Left lung (tissue), 4 donors: ENCODE measurements at regions not wholly inside any gene's neighbourhood (a gene's known extent, or its start where the extent isn't known, plus 50 kb on each side); places are given as distances from the start of the nearest gene placed in this dataset.
A peak's percentile ranks its signal among the peaks of the same experiment; 100 is the strongest.

Source experiments
- ATAC-seq: fragments of 200-7000 bp; cut with Tn5 transposase; one replicate; pipeline ENCODE4 v1.9.1; 2020; ENCODE audit warnings: moderate library complexity
- DNase-seq, 4 donors: peaks; one replicate each; pipeline ENCODE4 v3.0.0-alpha.2; 2013 to 2020
- H3K27ac ChIP-seq, 2 donors: fragments of 200-600 bp; sonication (generic) in 1 of 2; one replicate each; pipeline versions ENCODE4 v1.5.0 to v1.8.0; 2020 to 2021
- H3K27me3 ChIP-seq, 2 donors: fragments of 200-600 bp; sonication (generic) in 1 of 2; one replicate each; pipeline versions ENCODE4 v1.5.0 to v1.8.0; 2020 to 2021
- H3K36me3 ChIP-seq, 2 donors: fragments of 200-600 bp; sonication (generic) in 1 of 2; one replicate each; pipeline versions ENCODE4 v1.5.0 to v1.8.0; 2020 to 2021
- H3K4me1 ChIP-seq, 2 donors: fragments of 200-600 bp; one replicate each; pipeline ENCODE4 v1.8.0; 2021
- H3K4me3 ChIP-seq, 2 donors: fragments of 200-600 bp; sonication (generic) in 1 of 2; one replicate each; pipeline versions ENCODE4 v1.5.0 to v1.8.0; 2020 to 2021; ENCODE audit warnings: mild to moderate bottlenecking in 1 of 2
- H3K9me3 ChIP-seq, 2 donors: fragments of 200-600 bp; sonication (generic) in 1 of 2; one replicate each; pipeline versions ENCODE4 v1.5.0 to v1.8.0; 2020 to 2021
- CTCF ChIP-seq, 2 donors: fragments of 200-600 bp; sonication (generic) in 1 of 2; IDR thresholded peaks; one replicate each; pipeline versions ENCODE4 v1.5.0 to v1.8.0; 2021; ENCODE audit warnings: antibody characterized with exemption in 2 of 2
- intact Hi-C, 2 donors: fragments of 100-400 bp; cut with DNase I; formaldehyde crosslinking; loops; one replicate each; pipeline versions ENCODE4 v1.11.2 to v1.14.2; 2022
- donor health status: DM: no; HTN: yes; CAD: no.
- donor health status: DM: no; HTN: no; CAD: no.

DNA sequence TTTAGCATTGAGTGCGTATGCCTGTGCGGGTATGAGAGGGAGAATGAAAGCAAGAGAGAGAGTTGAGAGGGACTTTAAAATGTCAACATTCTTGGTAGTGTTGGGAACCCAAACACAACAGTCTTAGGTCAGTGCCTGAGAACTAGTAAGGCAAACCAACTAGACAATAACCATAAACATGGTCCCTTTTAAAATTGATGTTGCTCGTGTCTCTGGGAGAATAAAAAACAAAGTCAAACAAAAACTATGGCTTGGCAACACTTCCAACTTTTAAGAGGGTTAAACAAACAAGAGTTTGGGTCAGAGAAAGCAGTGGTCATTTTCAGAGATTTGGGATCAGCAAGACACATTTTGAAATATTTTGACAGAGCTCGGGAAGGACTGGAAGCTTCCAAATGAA is 146.7 kb upstream of the THBS1 start:
- intact Hi-C loops, result no loop called here
- Histone ChIP-seq H3K36me3 (no peaks in the 10 kb centered on the region), H3K4me1 (peaks cover 21 to 45% of the 10 kb centered on the region in 2 donors), H3K27ac (no peak overlapping the region), H3K4me3 (no peak overlapping the region), H3K9me3 (peaks cover 0 to 2% of the 10 kb centered on the region in 2 donors), H3K27me3 (no peaks in the 10 kb centered on the region)
- ATAC-seq (peak; percentile 45), DNase-seq (no peak)
- TF ChIP-seq CTCF (IDR thresholded peaks at IDR 0.05), result no peak

GRCh38 chr15:39434751-39435238 is 146.1 kb upstream of the THBS1 start:
- Histone ChIP-seq H3K9me3 (peaks cover 0 to 2% of the 10 kb centered on the region in 2 donors), H3K27me3 (no peaks in the 10 kb centered on the region), H3K36me3 (no peaks in the 10 kb centered on the region), H3K4me1 (peaks cover 21 to 39% of the 10 kb centered on the region in 2 donors), H3K4me3 (no peak overlapping the region), H3K27ac (no peak overlapping the region)
- TF ChIP-seq CTCF (IDR thresholded peaks at IDR 0.05), result no peak
- DNase-seq, result no peak
- ATAC-seq, result no peak
- intact Hi-C loops, result no loop called here

DNA sequence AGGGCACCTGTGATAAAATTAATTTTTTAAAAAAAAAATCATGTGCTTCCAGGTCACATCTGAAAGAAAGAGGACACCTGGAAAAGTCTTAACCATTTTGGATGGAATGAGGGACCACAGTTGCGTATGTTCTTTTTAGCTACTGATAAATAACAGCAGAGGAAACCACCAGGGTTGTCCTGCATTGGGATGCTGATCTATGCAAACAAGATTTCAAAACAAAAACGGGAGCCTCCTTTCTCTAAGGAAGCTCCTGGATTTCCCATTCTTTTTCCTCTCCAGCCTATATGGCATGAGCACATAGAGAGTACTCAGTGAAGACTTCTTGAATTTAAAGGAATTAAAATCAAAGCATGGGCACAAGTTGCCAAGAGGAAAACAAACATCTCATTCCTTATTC is 145.6 kb upstream of the THBS1 start:
- H3K36me3 ChIP-seq, result no peaks in the 10 kb centered on the region
- ATAC-seq, result peak; percentile 14
- no peak for DNase-seq
- H3K4me1 ChIP-seq, result peaks cover 21 to 34% of the 10 kb centered on the region in 2 donors
- no peak overlapping the region for H3K27ac ChIP-seq
- intact Hi-C loops, result no loop called here
- H3K4me3 ChIP-seq, result no peak overlapping the region
- H3K9me3 ChIP-seq, result peaks cover 0 to 2% of the 10 kb centered on the region in 2 donors
- no peak for TF ChIP-seq CTCF (IDR thresholded peaks at IDR 0.05)
- H3K27me3 ChIP-seq, result no peaks in the 10 kb centered on the region

GRCh38 chr15:39438260-39438659 is 142.6 kb upstream of the THBS1 start:
- ATAC-seq (peak; percentile 61), DNase-seq (peak in 1 of 4 donors; percentile 76)
- TF ChIP-seq CTCF (IDR thresholded peaks at IDR 0.05), result no peak
- H3K4me1 ChIP-seq, result peaks cover 11 to 20% of the 10 kb centered on the region in 2 donors
- no peaks in the 10 kb centered on the region for H3K36me3 ChIP-seq
- no peak overlapping the region for H3K4me3 ChIP-seq
- peaks cover 0 to 2% of the 10 kb centered on the region in 2 donors for H3K9me3 ChIP-seq
- intact Hi-C loops, result no loop called here
- H3K27ac ChIP-seq, result no peak overlapping the region
- no peaks in the 10 kb centered on the region for H3K27me3 ChIP-seq

GRCh38 chr15:39438799-39439592 is 141.9 kb upstream of the THBS1 start:
- TF ChIP-seq CTCF (IDR thresholded peaks at IDR 0.05), result no peak
- Histone ChIP-seq H3K27ac (no peak overlapping the region), H3K36me3 (no peaks in the 10 kb centered on the region), H3K4me3 (no peak overlapping the region), H3K4me1 (peaks cover 11 to 13% of the 10 kb centered on the region in 2 donors), H3K9me3 (peaks cover 0 to 2% of the 10 kb centered on the region in 2 donors), H3K27me3 (no peaks in the 10 kb centered on the region)
- intact Hi-C loops, result no loop called here
- ATAC-seq (peak; percentile 45), DNase-seq (peak in 1 of 4 donors; percentile 46)
